GM23338 (cell line): ENCODE measurements at regions not wholly inside any gene's neighbourhood (a gene's known extent, or its start where the extent isn't known, plus 50 kb on each side); places are given as distances from the start of the nearest gene placed in this dataset.

Source experiments
- ATAC-seq: fragments of 200-7000 bp; cut with Tn5 transposase; 3 replicates; pipeline ENCODE4 v1.9.1; 2020
- DNase-seq: peaks from one replicate; pipeline ENCODE4 v3.0.0-alpha.2; 2015; ENCODE audit warnings: low spot score
- H2AFZ ChIP-seq: fragments of 200-600 bp; sonication (generic); 2 replicates; pipeline ENCODE4 v1.8.0; 2016; ENCODE audit warnings: antibody characterized with exemption, mild to moderate bottlenecking, moderate library complexity
- H3F3A ChIP-seq: fragments of 200-600 bp; sonication (generic); replicated peaks from 2 replicates; pipeline ENCODE4 v1.8.0; 2017; ENCODE audit warnings: antibody characterized with exemption, mixed run types, low read depth
- H3K27ac ChIP-seq: fragments of 200-600 bp; sonication (generic); 2 replicates; pipeline ENCODE4 v1.6.1; 2016; ENCODE audit warnings: low read depth
- H3K27me3 ChIP-seq: fragments of 200-600 bp; sonication (generic); 2 replicates; pipeline ENCODE4 v1.8.0; 2016; ENCODE audit warnings: mild to moderate bottlenecking, mixed run types, moderate library complexity; ENCODE audit not compliant: insufficient read depth
- H3K36me3 ChIP-seq: fragments of 200-600 bp; sonication (generic); 2 replicates; pipeline ENCODE4 v1.8.0; 2016; ENCODE audit warnings: mild to moderate bottlenecking; ENCODE audit not compliant: insufficient read depth
- H3K4me1 ChIP-seq: fragments of 200-600 bp; sonication (generic); 2 replicates; pipeline ENCODE4 v1.8.0; 2016; ENCODE audit warnings: mild to moderate bottlenecking, moderate library complexity; ENCODE audit not compliant: insufficient read depth
- H3K4me2 ChIP-seq: fragments of 200-600 bp; sonication (generic); 2 replicates; pipeline ENCODE4 v1.7.1; 2017; ENCODE audit warnings: mixed run types
- H3K4me3 ChIP-seq: fragments of 200-600 bp; sonication (generic); 2 replicates; pipeline ENCODE4 v1.6.1; 2016; ENCODE audit warnings: mixed run types
- H3K79me2 ChIP-seq: fragments of 200-600 bp; sonication (generic); replicated peaks from 2 replicates; pipeline ENCODE4 v1.8.0; 2017; ENCODE audit warnings: mild to moderate bottlenecking; ENCODE audit not compliant: insufficient read depth
- H3K9me2 ChIP-seq: fragments of 200-600 bp; sonication (generic); 2 replicates; pipeline ENCODE4 v1.8.0; 2017; ENCODE audit not compliant: insufficient read depth
- H4K20me1 ChIP-seq: fragments of 200-600 bp; sonication (generic); replicated peaks from 2 replicates; pipeline ENCODE4 v1.8.0; 2017; ENCODE audit warnings: mild to moderate bottlenecking; ENCODE audit not compliant: insufficient read depth
- H3K27ac Mint-ChIP-seq: 2 replicates; pipeline ENCODE4 v1.8.0; 2020; ENCODE audit warnings: inconsistent platforms, mild to moderate bottlenecking, moderate library complexity, mixed read lengths
- H3K27me3 Mint-ChIP-seq: 3 replicates; pipeline ENCODE4 v1.8.0; 2022; ENCODE audit warnings: low read depth, mild to moderate bottlenecking, moderate library complexity, mixed read lengths, inconsistent platforms; ENCODE audit not compliant: insufficient read depth, poor library complexity
- H3K36me3 Mint-ChIP-seq: 3 replicates; pipeline ENCODE4 v1.8.0; 2021; ENCODE audit warnings: low read depth, mild to moderate bottlenecking, inconsistent platforms, moderate library complexity, mixed read lengths
- H3K4me1 Mint-ChIP-seq: 3 replicates; pipeline ENCODE4 v1.8.0; 2020; ENCODE audit warnings: mild to moderate bottlenecking, inconsistent platforms, mixed read lengths
- H3K4me3 Mint-ChIP-seq: 3 replicates; pipeline ENCODE4 v1.8.0; 2021; ENCODE audit warnings: moderate library complexity, mild to moderate bottlenecking, inconsistent platforms, mixed read lengths
- H3K9me3 Mint-ChIP-seq: 3 replicates; pipeline ENCODE4 v1.8.0; 2020; ENCODE audit warnings: moderate library complexity, mild to moderate bottlenecking, inconsistent platforms, mixed read lengths
- CREB1 ChIP-seq: fragments of 250-450 bp; sonication (Bioruptor Pico); IDR thresholded peaks from 2 replicates; pipeline ENCODE4 v1.5.0; 2020; ENCODE audit warnings: low read depth, mild to moderate bottlenecking, moderate library complexity
- EZH2 ChIP-seq: fragments of 200-600 bp; sonication (generic); IDR thresholded peaks from one replicate; pipeline ENCODE4 v1.8.0; 2017; ENCODE audit warnings: antibody characterized with exemption, mild to moderate bottlenecking, low read depth; ENCODE audit not compliant: unreplicated experiment
- EZH2phosphoT487 ChIP-seq: fragments of 200-600 bp; sonication (generic); IDR thresholded peaks from one replicate; pipeline ENCODE4 v1.8.1; 2018; ENCODE audit warnings: antibody characterized with exemption; ENCODE audit not compliant: unreplicated experiment
- JUNB ChIP-seq: IDR thresholded peaks from one replicate; pipeline ENCODE4 v1.6.1; 2016; ENCODE audit warnings: antibody characterized with exemption; ENCODE audit not compliant: unreplicated experiment
- NANOG ChIP-seq: IDR thresholded peaks from 2 replicates; pipeline ENCODE4 v1.6.1; 2016; ENCODE audit warnings: antibody characterized with exemption, borderline replicate concordance
- POLR2AphosphoS5 ChIP-seq: IDR thresholded peaks from 2 replicates; pipeline ENCODE4 v1.6.1; 2016; ENCODE audit warnings: antibody characterized with exemption, low read depth
- STAT1 ChIP-seq: IDR thresholded peaks from one replicate; pipeline ENCODE4 v1.6.1; 2016; ENCODE audit warnings: antibody characterized with exemption; ENCODE audit not compliant: unreplicated experiment
- ZNF114 ChIP-seq: fragments of 250-450 bp; sonication (Bioruptor Pico); IDR thresholded peaks from 2 replicates; pipeline ENCODE4 v1.5.0; 2020; ENCODE audit warnings: mild to moderate bottlenecking, moderate library complexity
- ZNF331 ChIP-seq: fragments of 250-450 bp; sonication (Bioruptor Pico); IDR thresholded peaks from 2 replicates; pipeline ENCODE4 v1.5.0; 2020; ENCODE audit warnings: low read depth, mild to moderate bottlenecking, moderate library complexity
- ZNF462 ChIP-seq: fragments of 250-450 bp; sonication (Bioruptor Pico); IDR thresholded peaks from 2 replicates; pipeline ENCODE4 v1.5.0; 2020; ENCODE audit warnings: mild to moderate bottlenecking, moderate library complexity
- TF ChIP-seq, protein P1 (sequence below): IDR thresholded peaks from one replicate; pipeline ENCODE4 v1.6.1; 2018; ENCODE audit warnings: antibody characterized with exemption; ENCODE audit not compliant: unreplicated experiment
- TF ChIP-seq, protein P2 (sequence below), 2 experiments: fragments of 200-600 bp in 1 of 2; sonication (generic) in 1 of 2; conservative IDR thresholded peaks; 2 replicates each; pipeline versions ENCODE4 v1.5.1 to v1.6.1; 2016 to 2017; ENCODE audit warnings: antibody characterized with exemption in 2 of 2, low read depth in 2 of 2, mild to moderate bottlenecking in 2 of 2, moderate library complexity in 1 of 2
- TF ChIP-seq, protein P3 (sequence below): IDR thresholded peaks from 2 replicates; pipeline ENCODE4 v1.6.1; 2016; ENCODE audit warnings: antibody characterized with exemption

DNA sequence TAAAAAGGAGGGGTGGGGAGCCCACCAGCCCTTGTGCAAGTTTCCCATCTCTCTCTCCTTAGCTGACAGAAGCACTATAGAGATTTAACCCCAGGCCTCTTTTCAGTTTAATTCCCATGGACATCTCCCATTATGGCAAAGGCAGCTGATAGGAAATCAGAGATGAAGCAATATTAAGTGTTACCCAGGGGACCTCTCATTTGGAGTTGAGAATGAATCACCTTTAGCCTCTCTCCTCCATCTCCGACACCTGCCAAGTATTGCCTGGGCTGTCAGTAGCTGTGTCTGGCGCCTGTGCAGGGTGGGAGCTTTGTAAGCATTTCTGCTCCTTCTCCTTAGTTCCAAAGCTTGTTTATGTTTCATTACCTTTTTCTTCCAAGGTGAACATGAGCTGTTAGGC, 109.0 kb downstream of the AQP4 start:
- Histone ChIP-seq H3K79me2 (no peaks in the 10 kb centered on the region), H3K4me1 (no peaks in the 10 kb centered on the region), H4K20me1 (no peaks in the 10 kb centered on the region; the same call in 1 of the 2 replicates), H3K9me2 (peaks cover 5% of the 10 kb centered on the region; the same call in 1 of the 2 replicates), H3K36me3 (no peaks in the 10 kb centered on the region), H3K27me3 (no peaks in the 10 kb centered on the region), H2AFZ (no peak overlapping the region), H3K27ac (no peak overlapping the region), H3K4me2 (no peak overlapping the region), H3F3A (no peaks in the 10 kb centered on the region), H3K4me3 (no peak overlapping the region)
- Mint-ChIP-seq H3K36me3 (no peaks in the 10 kb centered on the region), H3K27me3 (no peaks in the 10 kb centered on the region), H3K27ac (no peak overlapping the region), H3K4me3 (no peak overlapping the region), H3K4me1 (no peaks in the 10 kb centered on the region), H3K9me3 (no peaks in the 10 kb centered on the region; the same call in 2 of the 3 replicates)
- no peak for DNase-seq
- TF ChIP-seq ZNF331 (CRISPR knock-in tag): no peak
- TF ChIP-seq POLR2AphosphoS5: no peak
- no peak for TF ChIP-seq STAT1
- TF ChIP-seq EZH2phosphoT487: no peak
- TF ChIP-seq EZH2: no peak
- no peak for TF ChIP-seq ZNF462 (CRISPR knock-in tag)
- TF ChIP-seq, protein P1, sequence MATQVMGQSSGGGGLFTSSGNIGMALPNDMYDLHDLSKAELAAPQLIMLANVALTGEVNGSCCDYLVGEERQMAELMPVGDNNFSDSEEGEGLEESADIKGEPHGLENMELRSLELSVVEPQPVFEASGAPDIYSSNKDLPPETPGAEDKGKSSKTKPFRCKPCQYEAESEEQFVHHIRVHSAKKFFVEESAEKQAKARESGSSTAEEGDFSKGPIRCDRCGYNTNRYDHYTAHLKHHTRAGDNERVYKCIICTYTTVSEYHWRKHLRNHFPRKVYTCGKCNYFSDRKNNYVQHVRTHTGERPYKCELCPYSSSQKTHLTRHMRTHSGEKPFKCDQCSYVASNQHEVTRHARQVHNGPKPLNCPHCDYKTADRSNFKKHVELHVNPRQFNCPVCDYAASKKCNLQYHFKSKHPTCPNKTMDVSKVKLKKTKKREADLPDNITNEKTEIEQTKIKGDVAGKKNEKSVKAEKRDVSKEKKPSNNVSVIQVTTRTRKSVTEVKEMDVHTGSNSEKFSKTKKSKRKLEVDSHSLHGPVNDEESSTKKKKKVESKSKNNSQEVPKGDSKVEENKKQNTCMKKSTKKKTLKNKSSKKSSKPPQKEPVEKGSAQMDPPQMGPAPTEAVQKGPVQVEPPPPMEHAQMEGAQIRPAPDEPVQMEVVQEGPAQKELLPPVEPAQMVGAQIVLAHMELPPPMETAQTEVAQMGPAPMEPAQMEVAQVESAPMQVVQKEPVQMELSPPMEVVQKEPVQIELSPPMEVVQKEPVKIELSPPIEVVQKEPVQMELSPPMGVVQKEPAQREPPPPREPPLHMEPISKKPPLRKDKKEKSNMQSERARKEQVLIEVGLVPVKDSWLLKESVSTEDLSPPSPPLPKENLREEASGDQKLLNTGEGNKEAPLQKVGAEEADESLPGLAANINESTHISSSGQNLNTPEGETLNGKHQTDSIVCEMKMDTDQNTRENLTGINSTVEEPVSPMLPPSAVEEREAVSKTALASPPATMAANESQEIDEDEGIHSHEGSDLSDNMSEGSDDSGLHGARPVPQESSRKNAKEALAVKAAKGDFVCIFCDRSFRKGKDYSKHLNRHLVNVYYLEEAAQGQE: no peak
- TF ChIP-seq, protein P2, sequence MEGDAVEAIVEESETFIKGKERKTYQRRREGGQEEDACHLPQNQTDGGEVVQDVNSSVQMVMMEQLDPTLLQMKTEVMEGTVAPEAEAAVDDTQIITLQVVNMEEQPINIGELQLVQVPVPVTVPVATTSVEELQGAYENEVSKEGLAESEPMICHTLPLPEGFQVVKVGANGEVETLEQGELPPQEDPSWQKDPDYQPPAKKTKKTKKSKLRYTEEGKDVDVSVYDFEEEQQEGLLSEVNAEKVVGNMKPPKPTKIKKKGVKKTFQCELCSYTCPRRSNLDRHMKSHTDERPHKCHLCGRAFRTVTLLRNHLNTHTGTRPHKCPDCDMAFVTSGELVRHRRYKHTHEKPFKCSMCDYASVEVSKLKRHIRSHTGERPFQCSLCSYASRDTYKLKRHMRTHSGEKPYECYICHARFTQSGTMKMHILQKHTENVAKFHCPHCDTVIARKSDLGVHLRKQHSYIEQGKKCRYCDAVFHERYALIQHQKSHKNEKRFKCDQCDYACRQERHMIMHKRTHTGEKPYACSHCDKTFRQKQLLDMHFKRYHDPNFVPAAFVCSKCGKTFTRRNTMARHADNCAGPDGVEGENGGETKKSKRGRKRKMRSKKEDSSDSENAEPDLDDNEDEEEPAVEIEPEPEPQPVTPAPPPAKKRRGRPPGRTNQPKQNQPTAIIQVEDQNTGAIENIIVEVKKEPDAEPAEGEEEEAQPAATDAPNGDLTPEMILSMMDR (conservative IDR thresholded peaks at IDR 0.05; ENCODE audit: low read depth in 2 of 2): no peak
- TF ChIP-seq CREB1 (CRISPR knock-in tag): no peak
- no peak for TF ChIP-seq NANOG
- TF ChIP-seq JUNB: no peak
- no peak for TF ChIP-seq ZNF114 (CRISPR knock-in tag)
- TF ChIP-seq, protein P3, sequence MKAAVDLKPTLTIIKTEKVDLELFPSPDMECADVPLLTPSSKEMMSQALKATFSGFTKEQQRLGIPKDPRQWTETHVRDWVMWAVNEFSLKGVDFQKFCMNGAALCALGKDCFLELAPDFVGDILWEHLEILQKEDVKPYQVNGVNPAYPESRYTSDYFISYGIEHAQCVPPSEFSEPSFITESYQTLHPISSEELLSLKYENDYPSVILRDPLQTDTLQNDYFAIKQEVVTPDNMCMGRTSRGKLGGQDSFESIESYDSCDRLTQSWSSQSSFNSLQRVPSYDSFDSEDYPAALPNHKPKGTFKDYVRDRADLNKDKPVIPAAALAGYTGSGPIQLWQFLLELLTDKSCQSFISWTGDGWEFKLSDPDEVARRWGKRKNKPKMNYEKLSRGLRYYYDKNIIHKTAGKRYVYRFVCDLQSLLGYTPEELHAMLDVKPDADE: no peak
- no peak for ATAC-seq
